ENCODE measurements at regions not wholly inside any gene's neighbourhood (a gene's known extent, or its start where the extent isn't known, plus 50 kb on each side); places are given as distances from the start of the nearest gene placed in this dataset.

DNA sequence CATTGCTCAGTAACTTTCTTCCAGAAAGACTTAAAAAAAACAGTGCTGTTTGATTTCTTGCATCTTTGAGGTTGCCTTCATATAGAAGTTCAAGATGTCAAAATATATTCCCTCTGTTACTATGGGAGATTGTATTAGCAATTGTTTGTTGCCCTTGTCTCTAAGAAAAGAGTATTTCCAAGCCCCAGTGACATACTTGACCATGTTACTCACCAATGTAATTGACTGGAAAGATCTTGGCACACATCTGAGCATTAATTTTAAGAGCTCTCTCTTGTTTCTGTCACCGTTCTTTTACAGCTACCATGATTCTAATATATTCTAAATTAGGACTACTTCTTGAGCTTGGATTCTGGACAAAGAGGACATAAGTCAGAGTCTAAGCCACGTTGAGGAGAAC is 902.7 kb upstream of the EPHA5 start:
- no peaks in the 10 kb centered on the region for H3K27me3 ChIP-seq (ENCODE audit: control insufficient read depth, insufficient read depth, low read length)
- H3K4me3 ChIP-seq (ENCODE audit: low read depth, low read length) = no peak overlapping the region
- no peak overlapping the region for H3K27ac ChIP-seq (ENCODE audit: low read depth, low read length)
- H3K9me3 ChIP-seq (ENCODE audit: control insufficient read depth, insufficient read depth, low read length) = peaks cover 8% of the 10 kb centered on the region; the same call in 1 of the 2 replicates
- ChIA-PET CTCF (interaction anchor here (0.7 kb wide), 1 partner anchor 118 kb away, joined by 3 read pairs; no protein-coding TSS in a partner anchor), POLR2A (no interaction called here)
- TF ChIP-seq CTCF (IDR thresholded peaks at IDR 0.05; ENCODE audit: low read depth, low read length) = no peak
- no peak for DNase-seq (ENCODE audit: low read depth, low spot score)

- CTCF ChIA-PET = no interaction called here
- Histone ChIP-seq H3K27ac (ENCODE audit: low read depth, low read length) (no peak overlapping the region), H3K9me3 (ENCODE audit: control insufficient read depth, insufficient read depth, low read length) (peaks cover 8% of the 10 kb centered on the region; the same call in 1 of the 2 replicates), H3K4me3 (ENCODE audit: low read depth, low read length) (no peak overlapping the region), H3K27me3 (ENCODE audit: control insufficient read depth, insufficient read depth, low read length) (no peaks in the 10 kb centered on the region)
- no peak for TF ChIP-seq CTCF (IDR thresholded peaks at IDR 0.05; ENCODE audit: low read depth, low read length)
- no peak for DNase-seq (ENCODE audit: low read depth, low spot score)
- POLR2A ChIA-PET = no interaction called here
Measured at GRCh38 chr4:66571145-66571695, 900.9 kb upstream of the EPHA5 start.

GRCh38 chr4:66569228-66569627 is 898.9 kb upstream of the EPHA5 start:
- Histone ChIP-seq H3K4me3 (ENCODE audit: low read depth, low read length) (no peak overlapping the region), H3K9me3 (ENCODE audit: control insufficient read depth, insufficient read depth, low read length) (0 out of 2 replicates have a peak, but pooled peaks cover 4% of the 10 kb centered on the region), H3K27ac (ENCODE audit: low read depth, low read length) (no peak overlapping the region), H3K27me3 (ENCODE audit: control insufficient read depth, insufficient read depth, low read length) (no peaks in the 10 kb centered on the region)
- TF ChIP-seq CTCF (IDR thresholded peaks at IDR 0.05; ENCODE audit: low read depth, low read length) = no peak
- ChIA-PET POLR2A (no interaction called here), CTCF (no interaction called here)
- no peak for DNase-seq (ENCODE audit: low read depth, low spot score)

DNA sequence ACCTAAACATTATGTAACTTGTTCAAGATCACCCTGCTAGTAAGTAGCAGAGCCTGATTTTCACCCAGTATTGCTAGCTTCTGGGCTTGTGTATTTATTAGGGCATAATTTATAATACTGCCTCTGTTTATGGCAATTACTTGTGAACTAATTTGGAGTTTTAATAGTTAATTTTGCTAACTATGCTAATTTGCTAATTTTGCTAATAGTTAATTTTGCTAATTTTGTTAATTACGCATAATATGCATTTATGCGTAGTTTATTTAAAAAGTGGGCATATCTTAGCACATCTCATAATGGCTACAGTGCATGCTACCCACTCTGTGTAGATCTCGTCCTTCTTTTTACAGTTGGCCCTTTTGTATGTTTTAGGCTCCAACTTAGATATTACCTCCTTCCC is 898.1 kb upstream of the EPHA5 start:
- H3K27ac ChIP-seq (ENCODE audit: low read depth, low read length) = no peak overlapping the region
- H3K9me3 ChIP-seq (ENCODE audit: control insufficient read depth, insufficient read depth, low read length) = 0 out of 2 replicates have a peak, but pooled peaks cover 4% of the 10 kb centered on the region
- DNase-seq (ENCODE audit: low read depth, low spot score) = no peak
- ChIA-PET POLR2A (no interaction called here), CTCF (no interaction called here)
- TF ChIP-seq CTCF (IDR thresholded peaks at IDR 0.05; ENCODE audit: low read depth, low read length) = no peak
- no peaks in the 10 kb centered on the region for H3K27me3 ChIP-seq (ENCODE audit: control insufficient read depth, insufficient read depth, low read length)
- no peak overlapping the region for H3K4me3 ChIP-seq (ENCODE audit: low read depth, low read length)

DNA sequence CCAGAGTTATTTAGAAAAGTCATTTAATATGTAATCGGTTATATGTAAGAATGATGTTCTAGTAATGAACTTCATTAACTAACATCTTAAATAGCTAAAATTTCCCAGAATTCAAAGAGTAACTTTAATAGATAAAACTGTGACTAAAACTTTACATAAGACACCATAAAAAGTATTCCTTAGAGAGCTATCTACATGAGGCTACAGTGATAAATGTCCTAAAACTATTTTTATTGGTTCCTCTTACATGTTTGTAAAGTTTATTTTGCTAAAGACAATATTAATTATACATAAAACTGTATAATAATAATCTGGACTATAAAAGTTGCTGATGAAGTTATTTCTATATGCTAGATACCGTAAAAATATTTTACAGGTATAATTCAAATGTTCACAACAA is 897.7 kb upstream of the EPHA5 start:
- 0 out of 2 replicates have a peak, but pooled peaks cover 4% of the 10 kb centered on the region for H3K9me3 ChIP-seq (ENCODE audit: control insufficient read depth, insufficient read depth, low read length)
- TF ChIP-seq CTCF (IDR thresholded peaks at IDR 0.05; ENCODE audit: low read depth, low read length) = no peak
- no peak for DNase-seq (ENCODE audit: low read depth, low spot score)
- ChIA-PET CTCF (no interaction called here), POLR2A (no interaction called here)
- H3K27ac ChIP-seq (ENCODE audit: low read depth, low read length) = no peak overlapping the region
- H3K27me3 ChIP-seq (ENCODE audit: control insufficient read depth, insufficient read depth, low read length) = no peaks in the 10 kb centered on the region
- H3K4me3 ChIP-seq (ENCODE audit: low read depth, low read length) = no peak overlapping the region

All from AG04450 (cell line).